AG10803 (cell line): ENCODE measurements at regions not wholly inside any gene's neighbourhood (a gene's known extent, or its start where the extent isn't known, plus 50 kb on each side); places are given as distances from the start of the nearest gene placed in this dataset.

Source experiments
- DNase-seq: peaks from one replicate; pipeline ENCODE4 v3.0.0; 2010; ENCODE audit warnings: low read depth
- H3K4me3 ChIP-seq: 2 replicates; pipeline ENCODE4 v1.5.1; 2011; ENCODE audit warnings: mild to moderate bottlenecking, low read length, control low read depth
- CTCF ChIP-seq: conservative IDR thresholded peaks from 2 replicates; pipeline ENCODE4 v1.5.1; 2011; ENCODE audit warnings: mild to moderate bottlenecking, low read length, control low read depth, inconsistent platforms

- H3K4me3 ChIP-seq, result peak overlapping the region; percentile 10; the same call in 1 of the 2 replicates
- TF ChIP-seq CTCF, result no peak
- DNase-seq, result peak; percentile 73
These were observed 403.7 kb downstream of the SLC6A15 start for GRCh38 chr12:84508851-84509260.

- H3K4me3 ChIP-seq, result no peak overlapping the region
- peak; percentile 84 for TF ChIP-seq CTCF
- peak; percentile 89 for DNase-seq
These were observed 404.4 kb downstream of the SLC6A15 start for GRCh38 chr12:84507956-84508850.

- TF ChIP-seq CTCF, result no peak
- no peak for DNase-seq
- H3K4me3 ChIP-seq, result no peak overlapping the region
These were observed 406.3 kb downstream of the SLC6A15 start for GRCh38 chr12:84506282-84506681.

GRCh38 chr12:84502907-84503787, 409.5 kb downstream of the SLC6A15 start:
- H3K4me3 ChIP-seq, result no peak overlapping the region
- TF ChIP-seq CTCF, result peak; percentile 92
- peak; percentile 77 for DNase-seq

- no peak for DNase-seq
- no peak overlapping the region for H3K4me3 ChIP-seq
- TF ChIP-seq CTCF, result no peak
These were observed 410.3 kb downstream of the SLC6A15 start for GRCh38 chr12:84502180-84502860.

- H3K4me3 ChIP-seq, result no peak overlapping the region
- DNase-seq, result no peak
- peak; percentile 39 for TF ChIP-seq CTCF
These were observed 414.8 kb downstream of the SLC6A15 start for GRCh38 chr12:84497819-84498218.
